Peyer's patch (tissue), 4 donors: ENCODE measurements at regions not wholly inside any gene's neighbourhood (a gene's known extent, or its start where the extent isn't known, plus 50 kb on each side); places are given as distances from the start of the nearest gene placed in this dataset.

Experiments used
- DNase-seq, 3 donors: peaks; one replicate each; pipeline ENCODE4 v3.0.0-alpha.2; 2017 to 2019
- H3K27ac ChIP-seq, 4 donors: fragments of 200-600 bp; sonication (generic); one replicate each; pipeline ENCODE4 v1.5.1; 2016 to 2019
- H3K27me3 ChIP-seq, 2 donors: fragments of 200-600 bp; sonication (generic); one replicate each; pipeline ENCODE4 v1.5.1; 2019
- H3K36me3 ChIP-seq, 3 donors: fragments of 200-600 bp; sonication (generic); one replicate each; pipeline ENCODE4 v1.5.1; 2016 to 2019
- H3K4me1 ChIP-seq, 4 donors: fragments of 200-600 bp; sonication (generic); one replicate each; pipeline ENCODE4 v1.5.1; 2016 to 2019
- H3K4me3 ChIP-seq, 4 donors: fragments of 200-600 bp; sonication (generic); 1 replicate in 3 of 4; 2 replicates in 1 of 4; pipeline ENCODE4 v1.5.1; 2016 to 2019; ENCODE audit warnings: mild to moderate bottlenecking in 1 of 4
- H3K9me3 ChIP-seq, 4 donors: fragments of 200-600 bp; sonication (generic); one replicate each; pipeline ENCODE4 v1.5.1; 2016 to 2019; ENCODE audit warnings: mild to moderate bottlenecking in 1 of 4
- POLR2A ChIP-seq, 2 donors: fragments of 450-650 bp; IDR thresholded peaks; one replicate each; pipeline ENCODE4 v1.5.1; 2017; ENCODE audit warnings: antibody characterized with exemption in 2 of 2, mild to moderate bottlenecking in 2 of 2, moderate library complexity in 2 of 2
- TF ChIP-seq, protein P1 (sequence below), 6 experiments: fragments of 450-650 bp in 4 of 6; fragments of 200-600 bp in 2 of 6; sonication (generic) in 1 of 6; IDR thresholded peaks; one replicate each; pipeline ENCODE4 v1.5.1; 2017 to 2019; ENCODE audit warnings: antibody characterized with exemption in 6 of 6, mild to moderate bottlenecking in 3 of 6, moderate library complexity in 1 of 6

DNA sequence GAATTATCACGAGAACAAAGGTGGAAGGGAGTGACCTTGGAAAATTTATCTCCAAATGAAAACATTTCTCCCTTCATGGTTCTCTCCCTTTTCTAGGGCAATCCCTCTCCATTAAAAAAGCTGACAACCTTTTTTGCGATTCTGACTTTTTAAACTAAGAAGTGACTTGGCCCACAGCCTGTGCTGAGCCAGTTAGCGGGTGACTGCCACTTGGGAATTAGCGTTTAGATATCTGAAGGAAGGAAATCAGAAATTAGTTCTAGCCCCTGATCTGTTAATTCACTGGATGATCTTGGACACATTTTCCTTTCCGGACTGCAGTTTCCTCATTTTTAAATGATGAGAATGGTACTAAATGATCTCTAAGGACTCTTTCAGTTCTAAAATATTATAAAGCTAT, 245.0 kb downstream of the FBXO8 start:
- TF ChIP-seq, protein P1, sequence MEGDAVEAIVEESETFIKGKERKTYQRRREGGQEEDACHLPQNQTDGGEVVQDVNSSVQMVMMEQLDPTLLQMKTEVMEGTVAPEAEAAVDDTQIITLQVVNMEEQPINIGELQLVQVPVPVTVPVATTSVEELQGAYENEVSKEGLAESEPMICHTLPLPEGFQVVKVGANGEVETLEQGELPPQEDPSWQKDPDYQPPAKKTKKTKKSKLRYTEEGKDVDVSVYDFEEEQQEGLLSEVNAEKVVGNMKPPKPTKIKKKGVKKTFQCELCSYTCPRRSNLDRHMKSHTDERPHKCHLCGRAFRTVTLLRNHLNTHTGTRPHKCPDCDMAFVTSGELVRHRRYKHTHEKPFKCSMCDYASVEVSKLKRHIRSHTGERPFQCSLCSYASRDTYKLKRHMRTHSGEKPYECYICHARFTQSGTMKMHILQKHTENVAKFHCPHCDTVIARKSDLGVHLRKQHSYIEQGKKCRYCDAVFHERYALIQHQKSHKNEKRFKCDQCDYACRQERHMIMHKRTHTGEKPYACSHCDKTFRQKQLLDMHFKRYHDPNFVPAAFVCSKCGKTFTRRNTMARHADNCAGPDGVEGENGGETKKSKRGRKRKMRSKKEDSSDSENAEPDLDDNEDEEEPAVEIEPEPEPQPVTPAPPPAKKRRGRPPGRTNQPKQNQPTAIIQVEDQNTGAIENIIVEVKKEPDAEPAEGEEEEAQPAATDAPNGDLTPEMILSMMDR (IDR thresholded peaks at IDR 0.05): no peak
- no peak for TF ChIP-seq POLR2A (IDR thresholded peaks at IDR 0.05)
- H3K36me3 ChIP-seq: no peaks in the 10 kb centered on the region
- no peak overlapping the region for H3K4me3 ChIP-seq
- DNase-seq: no peak
- H3K27me3 ChIP-seq: no peaks in the 10 kb centered on the region
- H3K9me3 ChIP-seq: no peaks in the 10 kb centered on the region
- H3K4me1 ChIP-seq: no peaks in the 10 kb centered on the region
- H3K27ac ChIP-seq: no peak overlapping the region

DNA sequence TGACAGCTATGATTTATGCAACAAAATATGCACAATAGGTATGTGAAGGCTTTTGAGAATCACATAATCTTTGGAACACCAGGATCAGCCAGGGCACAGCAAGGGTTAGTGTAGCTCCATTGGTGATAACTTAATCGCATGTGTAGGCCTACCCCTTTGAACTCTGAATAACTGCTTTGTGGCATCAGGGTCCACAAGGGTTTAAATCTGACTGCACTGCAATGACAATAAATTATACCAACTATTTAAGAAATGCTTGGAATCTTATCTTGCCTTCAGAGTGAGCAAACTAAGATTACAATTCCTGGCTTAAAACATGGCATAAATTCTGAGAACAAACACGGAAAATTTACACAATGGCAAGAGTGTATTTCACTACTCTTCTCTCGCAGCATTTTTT, 245.8 kb downstream of the FBXO8 start:
- Histone ChIP-seq H3K4me1 (no peaks in the 10 kb centered on the region), H3K27ac (no peak overlapping the region), H3K36me3 (no peaks in the 10 kb centered on the region), H3K4me3 (no peak overlapping the region), H3K27me3 (no peaks in the 10 kb centered on the region), H3K9me3 (no peaks in the 10 kb centered on the region)
- TF ChIP-seq POLR2A (IDR thresholded peaks at IDR 0.05): no peak
- TF ChIP-seq, protein P1 (IDR thresholded peaks at IDR 0.05): no peak
- no peak for DNase-seq

DNA sequence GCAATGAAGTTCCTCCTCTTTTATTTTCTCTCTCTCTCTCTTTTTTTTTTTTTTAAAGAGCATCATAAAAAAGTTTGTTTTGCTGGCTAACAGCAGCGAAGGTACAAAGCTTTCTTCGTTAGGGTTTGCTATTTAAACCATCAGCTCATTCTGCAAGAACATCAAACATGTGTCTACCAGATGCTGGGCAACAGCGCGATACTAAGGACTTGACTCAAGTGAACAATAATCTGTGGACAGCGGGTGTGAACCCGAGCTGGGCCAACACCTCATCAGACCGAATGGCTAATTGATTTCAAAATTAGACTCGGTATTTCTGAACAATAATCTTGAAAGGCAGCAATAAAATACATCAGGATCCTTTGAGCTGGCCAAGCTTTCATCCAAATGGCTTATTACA, 246.4 kb downstream of the FBXO8 start:
- Histone ChIP-seq H3K4me3 (no peak overlapping the region), H3K27ac (no peak overlapping the region), H3K27me3 (no peaks in the 10 kb centered on the region), H3K4me1 (no peaks in the 10 kb centered on the region), H3K36me3 (no peaks in the 10 kb centered on the region), H3K9me3 (no peaks in the 10 kb centered on the region)
- TF ChIP-seq, protein P1 (IDR thresholded peaks at IDR 0.05): no peak
- no peak for TF ChIP-seq POLR2A (IDR thresholded peaks at IDR 0.05)
- no peak for DNase-seq

DNA sequence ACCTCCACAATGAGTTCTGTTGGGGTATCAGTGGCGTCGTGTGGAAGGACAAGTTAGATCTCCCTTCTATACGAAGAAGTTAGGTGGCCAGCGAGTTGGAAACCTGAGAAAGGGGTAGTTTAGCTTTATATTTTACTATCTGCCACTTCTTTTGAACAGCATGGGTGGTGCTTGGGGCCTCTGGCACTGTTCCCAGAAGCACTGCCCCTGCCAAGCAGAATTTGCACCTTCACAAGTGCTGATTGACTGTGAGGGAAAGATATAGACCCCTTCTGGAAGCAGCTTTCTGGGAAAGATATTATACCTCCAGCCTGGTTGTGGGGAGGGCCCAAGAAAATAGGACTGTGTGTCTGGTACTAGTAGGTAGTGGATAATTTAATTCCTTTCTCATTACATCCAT, 246.9 kb downstream of the FBXO8 start:
- DNase-seq: no peak
- Histone ChIP-seq H3K9me3 (no peaks in the 10 kb centered on the region), H3K36me3 (no peaks in the 10 kb centered on the region), H3K27ac (no peak overlapping the region), H3K4me3 (no peak overlapping the region), H3K27me3 (no peaks in the 10 kb centered on the region), H3K4me1 (no peaks in the 10 kb centered on the region)
- TF ChIP-seq, protein P1 (IDR thresholded peaks at IDR 0.05): no peak
- no peak for TF ChIP-seq POLR2A (IDR thresholded peaks at IDR 0.05)

DNA sequence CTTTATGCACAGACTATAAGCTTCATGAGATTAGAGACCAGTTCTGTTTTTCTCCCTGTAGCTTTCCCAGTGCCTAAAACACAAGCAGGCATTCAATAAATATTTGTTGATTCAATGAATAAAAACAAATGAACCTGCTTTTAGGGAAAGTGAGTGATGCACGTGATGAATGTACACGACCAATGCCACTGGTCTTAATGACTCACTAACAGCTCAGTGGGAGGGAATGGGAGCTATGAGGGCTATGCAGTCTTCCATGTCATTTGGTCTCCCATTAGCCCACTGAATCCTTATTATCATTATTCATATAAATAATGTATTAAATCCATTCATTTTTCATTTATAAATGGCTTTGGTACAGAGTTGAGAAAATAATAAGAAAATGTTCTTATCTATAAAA, 247.4 kb downstream of the FBXO8 start:
- H3K27me3 ChIP-seq: no peaks in the 10 kb centered on the region
- H3K36me3 ChIP-seq: no peaks in the 10 kb centered on the region
- no peaks in the 10 kb centered on the region for H3K9me3 ChIP-seq
- TF ChIP-seq, protein P1 (IDR thresholded peaks at IDR 0.05): no peak
- TF ChIP-seq POLR2A (IDR thresholded peaks at IDR 0.05): no peak
- H3K4me1 ChIP-seq: no peaks in the 10 kb centered on the region
- DNase-seq: no peak
- no peak overlapping the region for H3K27ac ChIP-seq
- no peak overlapping the region for H3K4me3 ChIP-seq

DNA sequence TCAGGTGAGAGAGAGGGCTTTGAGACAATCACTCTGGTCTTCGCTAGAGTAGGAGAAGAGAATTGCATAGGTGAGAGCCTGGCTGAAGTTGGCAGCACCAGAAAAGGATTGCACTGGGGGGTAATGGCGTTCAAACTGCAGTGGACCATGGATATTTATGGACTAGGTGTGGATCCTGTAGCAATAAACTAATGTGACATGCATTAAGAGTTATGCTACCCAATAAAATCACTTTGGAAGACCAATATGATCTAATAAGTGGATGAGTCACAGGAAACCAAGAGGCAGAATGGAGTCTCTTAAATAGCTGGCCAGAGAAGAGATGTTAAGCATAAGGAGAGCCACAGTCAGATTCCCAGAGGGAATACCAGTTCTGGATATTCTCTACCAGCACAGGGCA, 259.8 kb downstream of the FBXO8 start:
- H3K9me3 ChIP-seq: no peaks in the 10 kb centered on the region
- DNase-seq: no peak
- TF ChIP-seq, protein P1 (IDR thresholded peaks at IDR 0.05): no peak
- TF ChIP-seq POLR2A (IDR thresholded peaks at IDR 0.05): no peak
- no peaks in the 10 kb centered on the region for H3K4me1 ChIP-seq
- no peak overlapping the region for H3K27ac ChIP-seq
- no peaks in the 10 kb centered on the region for H3K36me3 ChIP-seq
- no peaks in the 10 kb centered on the region for H3K27me3 ChIP-seq
- H3K4me3 ChIP-seq: no peak overlapping the region
